ENCODE measurements at regions not wholly inside any gene's neighbourhood (a gene's known extent, or its start where the extent isn't known, plus 50 kb on each side); places are given as distances from the start of the nearest gene placed in this dataset.

DNA sequence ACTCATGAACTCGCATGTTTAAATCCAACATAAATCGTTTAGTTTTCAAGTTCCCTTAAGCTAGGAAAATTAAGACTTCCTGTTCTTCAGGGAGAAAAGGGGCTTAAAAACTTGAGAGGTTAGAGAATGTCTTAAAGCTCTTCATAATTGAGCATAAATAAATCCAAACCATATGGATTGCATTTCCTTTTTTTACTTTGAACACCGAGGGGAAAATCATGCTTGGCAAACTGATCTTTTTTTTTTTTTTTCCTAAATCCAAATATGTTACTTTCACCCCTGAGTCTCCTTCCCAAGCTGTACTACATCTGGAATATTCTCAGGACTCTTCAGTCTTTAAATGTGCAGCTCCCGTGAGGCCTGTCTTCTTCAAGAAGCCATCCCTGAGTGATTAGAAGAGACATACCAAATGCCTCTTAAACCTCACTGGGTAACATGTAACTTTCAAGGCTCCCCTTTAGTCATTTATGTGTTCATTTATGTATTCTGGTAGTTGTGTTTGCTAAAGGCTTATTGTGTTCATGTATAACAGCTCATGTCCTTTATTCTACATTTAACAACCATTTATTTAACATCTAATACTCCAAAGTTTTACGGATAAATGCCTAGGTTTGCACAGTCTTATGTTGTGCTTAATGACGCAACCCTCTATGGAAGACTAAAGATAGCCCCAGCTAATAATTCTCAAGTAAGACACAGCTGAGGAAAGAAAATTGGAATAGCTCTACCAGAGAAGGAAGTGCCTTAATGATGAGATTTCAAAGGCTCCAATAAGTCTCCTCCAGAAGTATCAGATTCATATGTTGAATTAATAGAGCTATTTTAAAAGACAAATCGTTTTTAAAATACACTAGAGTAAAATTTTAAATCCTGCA lies 107.0 kb downstream of the AGTR2 start:
- TF ChIP-seq POLR2AphosphoS5 (IDR thresholded peaks at IDR 0.05) = no peak
- TF ChIP-seq POLR2A (IDR thresholded peaks at IDR 0.05) = no peak
- no peak for TF ChIP-seq CTCF (IDR thresholded peaks at IDR 0.05)
- no peak for TF ChIP-seq EP300 (IDR thresholded peaks at IDR 0.05)
- H3K9me3 ChIP-seq = no peaks in the 10 kb centered on the region
- WGBS, 2 donors = 64 to 69% methylated on average over 7 of the region's 7 CpGs
- no peak overlapping the region for H3K4me3 ChIP-seq
- no peaks in the 10 kb centered on the region for H3K27me3 ChIP-seq
- DNase-seq = no peak
- ATAC-seq (ENCODE audit: low FRiP score in 2 of 2) = no peak
- H3K36me3 ChIP-seq = no peaks in the 10 kb centered on the region
- H3K27ac ChIP-seq = no peak overlapping the region
- H3K4me1 ChIP-seq = no peaks in the 10 kb centered on the region

DNA sequence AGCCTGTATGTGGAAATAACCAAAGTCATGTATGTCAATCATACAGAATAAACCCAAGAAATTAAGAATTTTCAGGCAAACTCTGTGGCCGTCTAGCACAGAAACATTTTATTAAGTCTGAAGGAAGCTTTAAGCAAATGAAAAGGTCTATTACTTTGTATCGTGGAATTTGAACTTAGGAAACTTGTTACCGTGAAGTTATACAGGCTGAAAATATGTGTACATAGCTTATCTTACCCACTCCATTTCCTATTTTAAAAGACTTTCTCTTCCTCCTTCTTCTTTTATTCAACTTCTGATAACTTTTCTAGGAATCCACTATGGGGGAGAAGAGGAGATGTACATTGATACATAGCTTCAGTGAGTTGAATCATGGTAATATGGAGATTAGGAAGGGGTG lies 108.3 kb downstream of the AGTR2 start:
- TF ChIP-seq CTCF (IDR thresholded peaks at IDR 0.05) (no peak), EP300 (IDR thresholded peaks at IDR 0.05) (no peak), POLR2AphosphoS5 (IDR thresholded peaks at IDR 0.05) (no peak), POLR2A (IDR thresholded peaks at IDR 0.05) (no peak)
- Histone ChIP-seq H3K27ac (no peak overlapping the region), H3K9me3 (no peaks in the 10 kb centered on the region), H3K4me3 (no peak overlapping the region), H3K27me3 (no peaks in the 10 kb centered on the region), H3K36me3 (no peaks in the 10 kb centered on the region), H3K4me1 (no peaks in the 10 kb centered on the region)
- ATAC-seq (ENCODE audit: low FRiP score in 2 of 2) (no peak), DNase-seq (no peak)
- 53 to 60% methylated on average over 3 of the region's 3 CpGs for WGBS, 2 donors

DNA sequence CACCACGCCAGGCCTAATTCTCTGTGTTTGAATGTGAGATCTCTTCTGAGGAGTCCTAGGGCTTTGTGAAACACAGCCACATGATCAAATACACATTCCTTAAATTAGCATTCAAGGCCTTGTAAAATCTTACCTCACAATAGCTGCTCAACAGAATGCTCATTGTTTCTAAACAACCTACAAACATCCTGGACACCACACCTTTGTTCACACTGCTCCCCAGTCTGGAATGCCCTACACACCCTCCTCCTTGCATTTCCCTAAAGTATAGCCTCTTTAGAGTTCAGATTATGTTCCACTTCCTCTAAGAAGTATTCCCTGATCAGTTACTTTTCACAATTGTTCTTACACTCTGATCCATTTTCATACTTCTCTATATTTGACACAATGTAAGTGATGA lies 110.6 kb downstream of the AGTR2 start:
- Histone ChIP-seq H3K27ac (no peak overlapping the region), H3K9me3 (no peaks in the 10 kb centered on the region), H3K4me3 (no peak overlapping the region), H3K27me3 (no peaks in the 10 kb centered on the region), H3K36me3 (no peaks in the 10 kb centered on the region), H3K4me1 (no peaks in the 10 kb centered on the region)
- no peak for DNase-seq
- TF ChIP-seq POLR2A (IDR thresholded peaks at IDR 0.05) (no peak), EP300 (IDR thresholded peaks at IDR 0.05) (no peak), POLR2AphosphoS5 (IDR thresholded peaks at IDR 0.05) (no peak), CTCF (IDR thresholded peaks at IDR 0.05) (no peak)
- 72 to 86% methylated on average over 1 of the region's 1 CpG for WGBS, 2 donors
- no peak for ATAC-seq (ENCODE audit: low FRiP score in 2 of 2)

DNA sequence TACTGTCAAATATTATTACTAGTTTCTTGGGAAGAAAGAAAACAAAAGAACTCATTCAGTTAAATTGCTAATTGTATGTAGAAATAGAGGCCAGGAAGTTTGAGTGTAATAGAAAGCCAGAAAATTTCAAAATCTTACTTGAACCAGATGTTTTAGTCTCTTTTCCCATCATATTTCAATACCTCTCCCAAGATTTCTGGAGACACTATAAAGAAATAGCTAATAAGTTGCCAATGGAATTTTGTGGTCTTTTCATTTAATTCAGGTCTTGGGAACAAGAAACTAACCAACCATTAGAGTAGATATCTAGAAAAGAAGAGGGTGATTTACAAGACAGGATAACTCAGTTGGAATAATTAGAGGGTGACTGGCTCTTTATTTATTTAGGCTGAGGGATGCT lies 112.2 kb downstream of the AGTR2 start:
- Histone ChIP-seq H3K27me3 (no peaks in the 10 kb centered on the region), H3K27ac (no peak overlapping the region), H3K36me3 (no peaks in the 10 kb centered on the region), H3K9me3 (no peaks in the 10 kb centered on the region), H3K4me3 (no peak overlapping the region), H3K4me1 (no peaks in the 10 kb centered on the region)
- no peak for DNase-seq
- no peak for ATAC-seq (ENCODE audit: low FRiP score in 2 of 2)
- TF ChIP-seq POLR2AphosphoS5 (IDR thresholded peaks at IDR 0.05) (no peak), POLR2A (IDR thresholded peaks at IDR 0.05) (no peak), EP300 (IDR thresholded peaks at IDR 0.05) (no peak), CTCF (IDR thresholded peaks at IDR 0.05) (no peak)

GRCh38 chrX:116284400-116284799 lies 113.9 kb downstream of the AGTR2 start:
- Histone ChIP-seq H3K36me3 (no peaks in the 10 kb centered on the region), H3K27me3 (no peaks in the 10 kb centered on the region), H3K27ac (no peak overlapping the region), H3K4me1 (no peaks in the 10 kb centered on the region), H3K4me3 (no peak overlapping the region), H3K9me3 (no peaks in the 10 kb centered on the region)
- no peak for DNase-seq
- 47 to 57% methylated on average over 2 of the region's 2 CpGs for WGBS, 2 donors
- no peak for TF ChIP-seq POLR2A (IDR thresholded peaks at IDR 0.05)
- no peak for TF ChIP-seq CTCF (IDR thresholded peaks at IDR 0.05)
- TF ChIP-seq POLR2AphosphoS5 (IDR thresholded peaks at IDR 0.05) = no peak
- TF ChIP-seq EP300 (IDR thresholded peaks at IDR 0.05) = no peak
- ATAC-seq (ENCODE audit: low FRiP score in 2 of 2) = no peak
